Endothelial cell of umbilical vein (primary cell): ENCODE measurements at regions not wholly inside any gene's neighbourhood (a gene's known extent, or its start where the extent isn't known, plus 50 kb on each side); places are given as distances from the start of the nearest gene placed in this dataset.

ENCODE experiments used
- BruUV-seq: library from RNA; stranded (reverse); fragments of 400-500 nt; replicated peaks from 2 replicates; lab custom pipeline; 2021; lab: Mats Ljungman, UMichigan
- CTCF ChIA-PET: fragments of 300-600, 350-600 bp; sonication (Branson Sonifier 250); formaldehyde crosslinking; loops from one replicate; lab custom pipeline; 2021; ENCODE audit warnings: antibody characterized with exemption, inconsistent platforms; lab: Charles Lee
- POLR2A ChIA-PET: fragments of 300-600, 350-600 bp; sonication (Branson Sonifier 250); formaldehyde crosslinking; loops from one replicate; lab custom pipeline; 2021; ENCODE audit warnings: antibody characterized with exemption, inconsistent platforms; lab: Charles Lee
- DNase-seq: peaks from one replicate; pipeline ENCODE4 v3.0.0-alpha.2; 2011; ENCODE audit warnings: low read depth, low spot score
- FAIRE-seq: peaks from 2 replicates; lab custom pipeline; 2011; peaks lifted over from hg19 to GRCh38; lab: Jason Lieb, UNC
- H2AFZ ChIP-seq: 2 replicates; pipeline ENCODE4 v1.6.0; 2012; ENCODE audit warnings: low read depth, low read length, control low read depth, inconsistent platforms
- H3K27ac ChIP-seq: 2 replicates; pipeline ENCODE4 v1.5.1; 2011; ENCODE audit warnings: low read depth, mild to moderate bottlenecking, control low read depth, low read length, moderate library complexity; ENCODE audit not compliant: insufficient read depth
- H3K27me3 ChIP-seq, 2 experiments: 2 replicates each; pipeline versions ENCODE4 v1.6.0 to v1.6.1; 2011; ENCODE audit warnings: low read length in 2 of 2, mixed read lengths in 1 of 2; ENCODE audit not compliant: control insufficient read depth in 2 of 2, insufficient read depth in 2 of 2
- H3K36me3 ChIP-seq, 2 experiments: 2 replicates in 1 of 2; 3 replicates in 1 of 2; pipeline ENCODE4 v1.5.1; 2011; ENCODE audit warnings: low read length in 2 of 2, mild to moderate bottlenecking in 1 of 2, moderate library complexity in 1 of 2; ENCODE audit not compliant: control insufficient read depth in 2 of 2, insufficient read depth in 2 of 2; ENCODE audit errors: extremely low read depth in 1 of 2
- H3K4me1 ChIP-seq: 3 replicates; pipeline ENCODE4 v1.5.1; 2011; ENCODE audit warnings: mild to moderate bottlenecking, low read length; ENCODE audit not compliant: control insufficient read depth, insufficient read depth; ENCODE audit errors: extremely low read depth
- H3K4me2 ChIP-seq: 2 replicates; pipeline ENCODE4 v1.6.1; 2011; ENCODE audit warnings: low read length, control low read depth, mixed read lengths; ENCODE audit not compliant: insufficient read depth
- H3K4me3 ChIP-seq, 3 experiments: fragments of 200-600 bp in 1 of 3; sonication (generic), shearing (Covaris generic) in 1 of 3; replicated peaks in 1 of 3; 2 replicates each; pipeline ENCODE4 v1.5.1; 2011 to 2016; ENCODE audit warnings: control low read depth in 3 of 3, low read length in 3 of 3, mild to moderate bottlenecking in 2 of 3, inconsistent platforms in 1 of 3, low read depth in 1 of 3, moderate library complexity in 1 of 3; ENCODE audit not compliant: insufficient read depth in 1 of 3
- H3K79me2 ChIP-seq: 2 replicates; pipeline ENCODE4 v1.6.0; 2012; ENCODE audit warnings: low read length, inconsistent platforms; ENCODE audit not compliant: control insufficient read depth, insufficient read depth
- H3K9ac ChIP-seq: replicated peaks from 2 replicates; pipeline ENCODE3; 2011; ENCODE audit warnings: low read length, control low read depth; ENCODE audit not compliant: insufficient read depth; ENCODE audit errors: extremely low read depth
- H3K9me1 ChIP-seq: replicated peaks from 3 replicates; pipeline ENCODE4 v1.6.0; 2011; ENCODE audit warnings: mild to moderate bottlenecking, low read length; ENCODE audit not compliant: control insufficient read depth, insufficient read depth; ENCODE audit errors: extremely low read depth
- H3K9me3 ChIP-seq: replicated peaks from 2 replicates; pipeline ENCODE4 v1.5.1; 2012; ENCODE audit warnings: low read length, inconsistent platforms; ENCODE audit not compliant: control insufficient read depth, insufficient read depth
- H4K20me1 ChIP-seq: replicated peaks from 2 replicates; pipeline ENCODE3; 2011; ENCODE audit warnings: mild to moderate bottlenecking, low read length; ENCODE audit not compliant: control insufficient read depth, insufficient read depth; ENCODE audit errors: extremely low read depth
- EZH2 ChIP-seq: IDR thresholded peaks from 2 replicates; pipeline ENCODE4 v1.6.1; 2012; ENCODE audit warnings: borderline replicate concordance, low read depth, mild to moderate bottlenecking, moderate library complexity, low read length, inconsistent platforms; ENCODE audit not compliant: severe bottlenecking
- FOS ChIP-seq: IDR thresholded peaks from 2 replicates; pipeline ENCODE4 v1.6.1; 2011; ENCODE audit warnings: mild to moderate bottlenecking, low read length, moderate library complexity, borderline replicate concordance; ENCODE audit not compliant: insufficient read depth
- GATA2 ChIP-seq: IDR thresholded peaks from 2 replicates; pipeline ENCODE4 v1.7.0; 2011; ENCODE audit warnings: low read depth, mild to moderate bottlenecking, moderate library complexity, mixed read lengths, low read length; ENCODE audit not compliant: insufficient read length, insufficient read depth
- JUN ChIP-seq: IDR thresholded peaks from 2 replicates; pipeline ENCODE4 v1.6.1; 2011; ENCODE audit warnings: borderline replicate concordance, low read depth; ENCODE audit not compliant: insufficient read length, insufficient read depth
- MYC ChIP-seq: IDR thresholded peaks from one replicate; pipeline ENCODE4 v1.6.1; 2011; ENCODE audit warnings: mild to moderate bottlenecking, low read depth, low read length
- POLR2A ChIP-seq: IDR thresholded peaks from 2 replicates; pipeline ENCODE4 v1.6.1; 2012; ENCODE audit warnings: low read depth, mild to moderate bottlenecking, control low read depth, low read length
- POLR2AphosphoS5 ChIP-seq: IDR thresholded peaks from 2 replicates; pipeline ENCODE4 v1.6.1; 2012; ENCODE audit warnings: low read depth, mild to moderate bottlenecking, control low read depth, low read length, moderate library complexity; ENCODE audit not compliant: insufficient read depth
- dilution Hi-C: fragments of 300-500 bp; cut with MboI; formaldehyde crosslinking; loops from one replicate; pipeline ENCODE4 v1.15.0; 2019; ENCODE audit warnings: low sequenced_read_pairs; ENCODE audit not compliant: extremely low pct_ligation_motif_present
- intact Hi-C: fragments of 100-400 bp; cut with micrococcal nuclease; formaldehyde crosslinking; loops from one replicate; pipeline ENCODE4 v1.10.0; 2022
- TF ChIP-seq, protein P1 (sequence below), 2 donors: IDR thresholded peaks; 1 replicate in 1 of 2; 2 replicates in 1 of 2; pipeline ENCODE4 v1.5.1; 2011; ENCODE audit warnings: low read length in 2 of 2, mild to moderate bottlenecking in 2 of 2, moderate library complexity in 2 of 2, control low read depth in 1 of 2, inconsistent platforms in 1 of 2, low read depth in 1 of 2; ENCODE audit not compliant: insufficient read depth in 1 of 2; ENCODE audit errors: extremely low read depth in 1 of 2

DNA sequence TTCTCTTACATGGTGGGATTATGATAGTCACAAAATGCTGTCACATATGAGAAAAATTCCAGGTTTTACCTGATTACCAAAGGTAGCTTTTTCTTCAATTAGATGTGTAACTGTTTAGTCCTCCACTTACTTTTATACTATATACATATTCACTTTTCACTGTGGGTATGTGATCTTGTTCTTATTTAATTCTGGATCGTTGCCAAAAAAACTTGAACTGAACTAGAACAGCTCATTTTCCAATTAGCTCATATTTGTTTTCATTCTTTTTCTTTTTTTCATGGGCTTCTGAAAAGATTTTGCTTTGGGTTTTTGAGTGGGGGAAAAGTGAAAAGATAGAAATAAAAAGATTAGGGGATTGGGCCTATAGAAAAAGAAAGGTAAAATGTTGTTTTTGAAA is 291.9 kb downstream of the NDFIP2 start:
- TF ChIP-seq FOS: no peak
- no peak for TF ChIP-seq POLR2AphosphoS5
- TF ChIP-seq POLR2A: no peak
- DNase-seq: peak; percentile 27
- no peak overlapping the region for H3K9ac ChIP-seq
- peaks cover 4% of the 10 kb centered on the region for H3K4me1 ChIP-seq
- no peak for FAIRE-seq
- no peak overlapping the region for H3K4me2 ChIP-seq
- no peaks in the 10 kb centered on the region for H4K20me1 ChIP-seq
- H3K27ac ChIP-seq: no peak overlapping the region
- no peaks in the 10 kb centered on the region for H3K79me2 ChIP-seq
- intact Hi-C loops (loop anchor here (10.0 kb wide), 1 partner anchor 772 kb away; no protein-coding TSS in a partner anchor), dilution Hi-C loops (no loop called here)
- H3K27me3 ChIP-seq: no peaks in the 10 kb centered on the region
- POLR2A ChIA-PET: no interaction called here
- no peaks in the 10 kb centered on the region for H3K9me3 ChIP-seq
- BruUV-seq: no TSS peak
- no peaks in the 10 kb centered on the region for H3K9me1 ChIP-seq
- H3K4me3 ChIP-seq: no peak overlapping the region
- H3K36me3 ChIP-seq: no peaks in the 10 kb centered on the region
- no peak overlapping the region for H2AFZ ChIP-seq
- CTCF ChIA-PET: interaction anchor here (0.7 to 1.8 kb wide), 9 partner anchors 10 to 1206 kb away, joined by 3 to 8 read pairs (median 4); no protein-coding TSS in a partner anchor

DNA sequence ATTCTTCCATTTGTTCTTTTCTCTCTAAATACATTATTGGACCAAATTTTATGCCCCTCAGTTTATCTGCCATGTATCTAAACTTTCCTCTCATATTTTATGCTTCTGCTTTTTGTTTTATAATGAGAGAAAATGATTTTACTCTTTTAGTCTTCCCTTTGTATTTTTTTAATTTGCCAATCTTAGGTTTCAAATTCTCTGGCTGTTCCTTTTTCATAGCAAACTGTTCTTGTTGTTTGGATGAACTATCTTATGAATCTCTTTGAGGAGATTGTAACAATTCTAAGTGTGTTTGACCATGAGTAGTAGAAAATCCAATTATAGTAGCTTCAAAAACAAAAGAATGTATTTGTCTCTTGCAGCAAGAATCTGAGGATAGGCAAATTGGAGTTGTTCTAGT is 290.5 kb downstream of the NDFIP2 start:
- H3K4me3 ChIP-seq: no peak overlapping the region
- DNase-seq (no peak), FAIRE-seq (no peak)
- dilution Hi-C loops: no loop called here
- no peaks in the 10 kb centered on the region for H3K9me3 ChIP-seq
- BruUV-seq: no TSS peak
- no peak overlapping the region for H3K9ac ChIP-seq
- no peaks in the 10 kb centered on the region for H3K36me3 ChIP-seq
- ChIA-PET POLR2A (no interaction called here), CTCF (interaction anchor here (0.8 to 1.8 kb wide), 3 partner anchors 12 to 571 kb away, joined by 3 to 7 read pairs (median 3); no protein-coding TSS in a partner anchor)
- H3K79me2 ChIP-seq: no peaks in the 10 kb centered on the region
- TF ChIP-seq FOS (no peak), GATA2 (no peak), JUN (no peak), EZH2 (no peak), MYC (no peak), POLR2A (no peak), POLR2AphosphoS5 (no peak)
- TF ChIP-seq, protein P1, sequence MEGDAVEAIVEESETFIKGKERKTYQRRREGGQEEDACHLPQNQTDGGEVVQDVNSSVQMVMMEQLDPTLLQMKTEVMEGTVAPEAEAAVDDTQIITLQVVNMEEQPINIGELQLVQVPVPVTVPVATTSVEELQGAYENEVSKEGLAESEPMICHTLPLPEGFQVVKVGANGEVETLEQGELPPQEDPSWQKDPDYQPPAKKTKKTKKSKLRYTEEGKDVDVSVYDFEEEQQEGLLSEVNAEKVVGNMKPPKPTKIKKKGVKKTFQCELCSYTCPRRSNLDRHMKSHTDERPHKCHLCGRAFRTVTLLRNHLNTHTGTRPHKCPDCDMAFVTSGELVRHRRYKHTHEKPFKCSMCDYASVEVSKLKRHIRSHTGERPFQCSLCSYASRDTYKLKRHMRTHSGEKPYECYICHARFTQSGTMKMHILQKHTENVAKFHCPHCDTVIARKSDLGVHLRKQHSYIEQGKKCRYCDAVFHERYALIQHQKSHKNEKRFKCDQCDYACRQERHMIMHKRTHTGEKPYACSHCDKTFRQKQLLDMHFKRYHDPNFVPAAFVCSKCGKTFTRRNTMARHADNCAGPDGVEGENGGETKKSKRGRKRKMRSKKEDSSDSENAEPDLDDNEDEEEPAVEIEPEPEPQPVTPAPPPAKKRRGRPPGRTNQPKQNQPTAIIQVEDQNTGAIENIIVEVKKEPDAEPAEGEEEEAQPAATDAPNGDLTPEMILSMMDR (IDR thresholded peaks at IDR 0.05; ENCODE audit: extremely low read depth in 1 of 2, insufficient read depth in 1 of 2, low read depth in 1 of 2, low read length in 2 of 2): no peak
- H3K27ac ChIP-seq: no peak overlapping the region
- H3K4me2 ChIP-seq: no peak overlapping the region
- no peaks in the 10 kb centered on the region for H4K20me1 ChIP-seq
- no peaks in the 10 kb centered on the region for H3K9me1 ChIP-seq
- intact Hi-C loops: loop anchor here (10.0 kb wide), 1 partner anchor 773 kb away; no protein-coding TSS in a partner anchor
- no peaks in the 10 kb centered on the region for H3K27me3 ChIP-seq
- no peak overlapping the region for H2AFZ ChIP-seq
- peaks cover 14% of the 10 kb centered on the region for H3K4me1 ChIP-seq
